Stimulated activated effector memory CD8-positive, alpha-beta T cell treated with anti-CD3 and anti-CD28 coated beads, Interleukin-12 subunit alpha, Interleukin-12 subunit beta, amount 100 ng/mL, for 72 hours (primary cell): ENCODE measurements at regions not wholly inside any gene's neighbourhood (a gene's known extent, or its start where the extent isn't known, plus 50 kb on each side); places are given as distances from the start of the nearest gene placed in this dataset.

Experiments used
- ATAC-seq: fragments of 150-1000 bp; cut with Tn5 transposase; 2 replicates; pipeline ENCODE4 v1.10.0; 2021
- DNase-seq, 2 donors: peaks; one replicate each; pipeline ENCODE4 v3.0.0; 2021 to 2022; ENCODE audit warnings: low spot score in 2 of 2
- H3K27ac Mint-ChIP-seq: one replicate; pipeline ENCODE4 v1.8.0; 2022; ENCODE audit warnings: mild to moderate bottlenecking, mixed read lengths
- H3K36me3 Mint-ChIP-seq: one replicate; pipeline ENCODE4 v1.8.0; 2022; ENCODE audit warnings: mild to moderate bottlenecking, mixed read lengths
- H3K4me1 Mint-ChIP-seq: one replicate; pipeline ENCODE4 v1.8.0; 2022; ENCODE audit warnings: mixed read lengths
- H3K4me3 Mint-ChIP-seq: one replicate; pipeline ENCODE4 v1.8.0; 2022; ENCODE audit warnings: mild to moderate bottlenecking, mixed read lengths
- H3K9me3 Mint-ChIP-seq: one replicate; pipeline ENCODE4 v1.8.0; 2022; ENCODE audit warnings: mixed read lengths

GRCh38 chr2:144854596-144854995, 334.7 kb upstream of the ZEB2 start:
- DNase-seq (no peak), ATAC-seq (no peak)
- H3K4me3 Mint-ChIP-seq, result no peak overlapping the region
- no peaks in the 10 kb centered on the region for H3K36me3 Mint-ChIP-seq
- peaks cover 2% of the 10 kb centered on the region for H3K9me3 Mint-ChIP-seq
- no peaks in the 10 kb centered on the region for H3K4me1 Mint-ChIP-seq
- no peak overlapping the region for H3K27ac Mint-ChIP-seq

- Mint-ChIP-seq H3K9me3 (peaks cover 2% of the 10 kb centered on the region), H3K27ac (no peak overlapping the region), H3K4me3 (no peak overlapping the region), H3K36me3 (no peaks in the 10 kb centered on the region), H3K4me1 (no peaks in the 10 kb centered on the region)
- DNase-seq (no peak), ATAC-seq (no peak)
These were observed 329.7 kb upstream of the ZEB2 start for GRCh38 chr2:144849612-144850011.

DNA sequence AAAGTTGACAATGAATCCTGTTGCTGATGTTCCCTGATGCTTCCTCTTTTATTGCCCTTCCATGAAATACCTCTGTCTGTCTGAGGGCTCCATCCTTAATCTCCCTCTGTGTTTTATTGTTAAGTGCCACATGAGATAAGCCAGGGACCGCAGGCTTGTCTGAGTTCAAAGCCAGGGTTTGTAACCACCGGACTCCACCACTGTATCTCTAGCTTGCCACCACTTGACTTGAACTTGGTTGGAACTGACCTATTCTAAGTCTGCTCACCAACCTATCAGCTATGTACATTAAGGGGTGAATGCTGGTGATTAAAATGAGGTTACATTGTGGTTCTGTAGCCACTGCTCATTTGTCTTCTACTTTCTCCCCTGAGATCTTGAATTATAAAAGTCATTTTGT, 328.5 kb upstream of the ZEB2 start:
- no peak overlapping the region for H3K27ac Mint-ChIP-seq
- no peaks in the 10 kb centered on the region for H3K9me3 Mint-ChIP-seq
- no peaks in the 10 kb centered on the region for H3K36me3 Mint-ChIP-seq
- no peaks in the 10 kb centered on the region for H3K4me1 Mint-ChIP-seq
- ATAC-seq (no peak), DNase-seq (no peak)
- no peak overlapping the region for H3K4me3 Mint-ChIP-seq

DNA sequence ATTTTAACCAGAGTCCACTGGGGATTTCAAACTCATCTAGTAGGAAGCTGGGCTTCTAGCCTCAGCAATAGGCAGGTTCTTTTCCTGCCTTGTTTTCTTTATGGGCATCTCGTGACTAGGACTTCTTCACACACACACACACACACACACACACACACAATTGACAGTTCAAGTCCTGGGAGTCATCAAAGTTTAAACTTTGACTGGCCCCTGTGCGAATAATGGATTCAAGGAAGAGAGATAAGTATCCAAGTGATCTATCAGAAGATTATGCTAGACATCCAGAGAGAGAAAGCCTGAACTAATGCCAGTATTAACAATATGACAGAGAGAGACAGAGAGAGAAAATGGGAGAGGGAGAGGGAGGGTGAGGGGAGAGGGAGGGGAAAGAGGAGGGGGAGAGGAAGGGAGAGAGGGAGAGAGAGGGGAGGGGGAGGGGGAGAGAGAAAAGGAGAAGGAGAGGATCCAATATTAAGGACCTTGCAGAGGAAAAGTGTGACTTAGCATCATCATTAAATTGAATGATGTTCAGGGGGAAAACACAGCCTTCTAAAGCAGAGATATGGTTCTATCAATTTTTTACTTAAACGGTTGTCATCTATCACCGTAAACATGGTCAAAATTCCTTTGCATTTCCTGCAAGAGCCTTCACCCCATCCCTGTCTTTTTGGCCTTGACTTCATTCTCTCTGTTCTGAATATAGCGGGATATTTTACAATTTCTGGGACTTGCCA, 327.6 kb upstream of the ZEB2 start:
- Mint-ChIP-seq H3K4me3 (no peak overlapping the region), H3K4me1 (no peaks in the 10 kb centered on the region), H3K9me3 (no peaks in the 10 kb centered on the region), H3K36me3 (no peaks in the 10 kb centered on the region), H3K27ac (no peak overlapping the region)
- no peak for DNase-seq
- ATAC-seq, result no peak

DNA sequence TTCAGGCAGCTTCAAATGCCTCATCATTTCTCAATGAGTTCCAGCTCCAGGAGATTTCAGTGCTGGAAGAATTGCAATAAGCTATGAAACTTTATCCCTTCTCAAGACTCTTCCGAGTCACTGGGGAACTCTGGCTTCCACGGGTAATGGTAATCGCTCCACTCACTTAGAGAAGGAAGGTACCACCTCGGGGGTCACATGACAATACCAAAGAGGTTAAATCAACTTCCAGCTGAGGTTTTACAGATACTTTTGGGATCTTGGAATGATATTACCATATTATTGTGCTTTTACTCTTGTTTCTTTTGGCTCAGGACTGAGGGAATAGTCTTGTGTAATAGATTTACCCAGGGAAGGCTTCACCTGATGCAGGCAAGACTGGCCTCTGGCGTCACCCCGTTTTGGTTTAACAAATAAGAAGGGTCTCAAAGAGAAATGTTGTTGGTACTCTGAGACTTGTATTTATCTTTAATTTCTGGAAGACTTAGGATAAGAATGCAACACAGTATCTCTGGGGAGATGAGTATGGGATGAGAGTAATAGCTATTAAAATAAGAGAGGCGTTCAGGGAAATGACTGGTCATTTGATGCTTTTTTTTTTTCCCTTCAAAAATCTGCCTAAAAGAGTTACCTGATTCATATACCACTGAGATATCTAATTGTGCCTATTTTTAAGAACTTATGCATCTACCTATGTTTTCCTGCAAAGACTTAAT, 316.9 kb upstream of the ZEB2 start:
- H3K27ac Mint-ChIP-seq, result no peak overlapping the region
- DNase-seq (no peak), ATAC-seq (no peak)
- no peaks in the 10 kb centered on the region for H3K4me1 Mint-ChIP-seq
- H3K4me3 Mint-ChIP-seq, result no peak overlapping the region
- H3K9me3 Mint-ChIP-seq, result no peaks in the 10 kb centered on the region
- no peaks in the 10 kb centered on the region for H3K36me3 Mint-ChIP-seq

- no peak overlapping the region for H3K27ac Mint-ChIP-seq
- H3K9me3 Mint-ChIP-seq, result no peaks in the 10 kb centered on the region
- no peak for ATAC-seq
- H3K4me3 Mint-ChIP-seq, result no peak overlapping the region
- H3K36me3 Mint-ChIP-seq, result no peaks in the 10 kb centered on the region
- no peaks in the 10 kb centered on the region for H3K4me1 Mint-ChIP-seq
- DNase-seq, result no peak
These were observed 315.9 kb upstream of the ZEB2 start for GRCh38 chr2:144835634-144836350.

- no peak overlapping the region for H3K27ac Mint-ChIP-seq
- no peaks in the 10 kb centered on the region for H3K4me1 Mint-ChIP-seq
- H3K9me3 Mint-ChIP-seq, result no peaks in the 10 kb centered on the region
- DNase-seq (no peak), ATAC-seq (no peak)
- no peaks in the 10 kb centered on the region for H3K36me3 Mint-ChIP-seq
- H3K4me3 Mint-ChIP-seq, result no peak overlapping the region
These were observed 315.2 kb upstream of the ZEB2 start for GRCh38 chr2:144834998-144835633.

GRCh38 chr2:144834363-144834762, 314.4 kb upstream of the ZEB2 start:
- DNase-seq (no peak), ATAC-seq (no peak)
- Mint-ChIP-seq H3K4me3 (no peak overlapping the region), H3K4me1 (no peaks in the 10 kb centered on the region), H3K9me3 (no peaks in the 10 kb centered on the region), H3K36me3 (no peaks in the 10 kb centered on the region), H3K27ac (no peak overlapping the region)

DNA sequence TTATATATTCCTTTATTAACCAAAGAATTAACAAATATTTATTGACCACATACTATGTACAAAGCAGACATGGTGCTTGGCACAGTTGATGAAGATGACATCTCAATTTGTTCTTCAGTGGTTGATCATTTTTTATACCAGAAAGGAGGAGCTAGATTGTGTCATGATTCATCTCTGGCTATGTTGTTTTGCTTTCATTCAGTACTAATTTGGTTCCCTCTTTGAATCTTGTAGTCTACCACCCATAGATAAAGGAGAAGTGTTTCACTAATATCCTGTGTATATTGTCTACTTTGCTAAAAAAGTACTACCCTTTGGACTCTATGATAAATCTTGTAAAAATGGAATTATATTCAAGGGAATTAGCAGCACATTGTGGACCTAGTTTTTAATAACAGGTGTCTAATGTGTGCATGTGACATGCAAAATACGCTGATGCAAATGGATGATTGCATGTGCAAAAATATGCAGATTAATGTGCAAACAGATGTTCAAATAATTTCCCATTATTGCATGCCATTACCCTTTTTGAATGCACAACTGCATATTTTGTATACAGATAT, 313.2 kb upstream of the ZEB2 start:
- DNase-seq (no peak), ATAC-seq (no peak)
- no peaks in the 10 kb centered on the region for H3K9me3 Mint-ChIP-seq

GRCh38 chr2:144832048-144832447, 312.1 kb upstream of the ZEB2 start:
- ATAC-seq, result no peak
- Mint-ChIP-seq H3K9me3 (no peaks in the 10 kb centered on the region), H3K36me3 (no peaks in the 10 kb centered on the region), H3K4me1 (no peaks in the 10 kb centered on the region), H3K4me3 (no peak overlapping the region), H3K27ac (no peak overlapping the region)
- DNase-seq, result no peak

More for the DNA sequence above, 313.2 kb upstream of the ZEB2 start:
- Mint-ChIP-seq H3K27ac (no peak overlapping the region), H3K36me3 (no peaks in the 10 kb centered on the region), H3K4me1 (no peaks in the 10 kb centered on the region), H3K4me3 (no peak overlapping the region)

GRCh38 chr2:144830543-144830942, 310.6 kb upstream of the ZEB2 start:
- Mint-ChIP-seq H3K36me3 (no peaks in the 10 kb centered on the region), H3K4me1 (no peaks in the 10 kb centered on the region), H3K4me3 (no peak overlapping the region), H3K9me3 (no peaks in the 10 kb centered on the region), H3K27ac (no peak overlapping the region)
- ATAC-seq (no peak), DNase-seq (no peak)

- no peaks in the 10 kb centered on the region for H3K4me1 Mint-ChIP-seq
- H3K36me3 Mint-ChIP-seq, result no peaks in the 10 kb centered on the region
These were observed 307.5 kb upstream of the ZEB2 start for GRCh38 chr2:144827404-144827803.

GRCh38 chr2:144826105-144826504, 306.2 kb upstream of the ZEB2 start:
- H3K36me3 Mint-ChIP-seq, result no peaks in the 10 kb centered on the region
- H3K4me1 Mint-ChIP-seq, result no peaks in the 10 kb centered on the region
- no peak for ATAC-seq
- DNase-seq, result no peak
- peaks cover 4% of the 10 kb centered on the region for H3K9me3 Mint-ChIP-seq
- H3K4me3 Mint-ChIP-seq, result no peak overlapping the region
- H3K27ac Mint-ChIP-seq, result no peak overlapping the region

More at GRCh38 chr2:144827404-144827803, 307.5 kb upstream of the ZEB2 start:
- DNase-seq (no peak), ATAC-seq (no peak)
- Mint-ChIP-seq H3K9me3 (no peaks in the 10 kb centered on the region), H3K4me3 (no peak overlapping the region), H3K27ac (no peak overlapping the region)

- DNase-seq (no peak), ATAC-seq (no peak)
- no peak overlapping the region for H3K27ac Mint-ChIP-seq
- H3K9me3 Mint-ChIP-seq, result peaks cover 4% of the 10 kb centered on the region
- no peak overlapping the region for H3K4me3 Mint-ChIP-seq
- H3K4me1 Mint-ChIP-seq, result no peaks in the 10 kb centered on the region
- H3K36me3 Mint-ChIP-seq, result no peaks in the 10 kb centered on the region
These were observed 305.6 kb upstream of the ZEB2 start for GRCh38 chr2:144825331-144826020.
